T-helper 2 cell (primary cell): ENCODE measurements at regions not wholly inside any gene's neighbourhood (a gene's known extent, or its start where the extent isn't known, plus 50 kb on each side); places are given as distances from the start of the nearest gene placed in this dataset.

Source experiments
- DNase-seq, 5 experiments: peaks; one replicate each; pipeline versions ENCODE4 v3.0.0 to v3.0.0-alpha.2; 2012 to 2022

DNA sequence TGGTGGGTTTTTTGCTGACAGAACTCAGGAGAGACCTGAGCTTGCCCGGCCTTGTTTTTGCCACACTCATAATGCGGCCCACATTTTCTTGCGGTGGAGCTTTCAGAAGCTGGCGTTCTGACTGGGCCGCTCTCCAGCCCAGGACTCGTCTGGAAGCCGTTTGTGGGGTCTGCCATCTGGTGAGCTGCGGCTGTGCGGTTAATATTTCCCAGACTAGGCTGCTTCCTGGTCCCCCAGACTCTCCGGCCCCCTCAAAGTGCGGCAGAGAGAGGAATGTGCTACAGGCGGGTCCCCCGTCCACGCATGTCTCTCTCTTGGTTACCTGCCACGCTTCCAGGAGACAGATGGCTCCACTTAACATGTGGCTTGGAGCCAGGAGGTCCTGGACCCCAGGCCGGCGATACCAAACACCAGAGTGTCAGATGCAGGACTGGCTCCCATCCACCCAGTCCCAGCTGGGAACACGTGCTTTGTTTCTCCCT, 128.9 kb upstream of the PMEPA1 start:
- DNase-seq, result no peak

DNA sequence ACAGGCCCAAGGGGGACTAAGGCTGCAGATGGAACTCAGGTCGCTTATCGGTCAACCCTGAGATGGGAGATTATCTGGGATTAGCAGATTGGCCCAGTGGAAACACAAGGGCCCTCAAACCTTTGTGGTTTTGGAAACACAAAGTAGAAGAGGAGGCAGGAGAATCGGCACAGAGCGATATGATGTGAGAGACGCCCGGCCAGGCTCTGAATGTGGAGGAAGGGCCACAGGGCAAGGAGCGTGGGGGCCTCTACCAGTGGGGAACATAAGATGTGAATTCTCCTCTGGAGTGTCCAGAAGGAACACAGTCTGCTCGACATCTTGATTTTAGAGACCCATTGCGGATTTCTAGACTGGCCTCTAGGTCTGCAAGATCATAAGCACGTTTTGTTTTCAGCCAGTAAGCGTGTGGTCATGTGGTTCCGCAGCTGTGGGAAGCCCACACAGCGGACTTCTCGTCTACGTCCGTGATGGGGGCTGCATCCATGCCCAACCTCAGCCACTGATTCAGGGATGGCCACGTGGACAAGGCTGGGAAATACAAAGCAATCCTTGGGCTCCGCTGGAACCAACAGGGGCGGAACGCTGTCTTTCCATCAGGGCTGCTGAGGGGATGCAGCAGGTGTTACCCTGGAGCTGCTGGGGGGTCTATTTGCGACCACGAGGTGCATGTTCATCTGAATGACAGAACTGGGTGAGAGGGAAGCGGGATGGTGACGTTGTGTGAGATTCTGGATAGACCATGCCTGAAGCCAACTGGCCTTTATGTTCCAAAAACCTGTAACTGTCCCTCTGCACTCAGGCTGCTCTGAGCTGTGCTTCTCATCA, 127.6 kb upstream of the PMEPA1 start:
- no peak for DNase-seq

GRCh38 chr20:57835588-57836455, 126.0 kb upstream of the PMEPA1 start:
- DNase-seq, result no peak

DNA sequence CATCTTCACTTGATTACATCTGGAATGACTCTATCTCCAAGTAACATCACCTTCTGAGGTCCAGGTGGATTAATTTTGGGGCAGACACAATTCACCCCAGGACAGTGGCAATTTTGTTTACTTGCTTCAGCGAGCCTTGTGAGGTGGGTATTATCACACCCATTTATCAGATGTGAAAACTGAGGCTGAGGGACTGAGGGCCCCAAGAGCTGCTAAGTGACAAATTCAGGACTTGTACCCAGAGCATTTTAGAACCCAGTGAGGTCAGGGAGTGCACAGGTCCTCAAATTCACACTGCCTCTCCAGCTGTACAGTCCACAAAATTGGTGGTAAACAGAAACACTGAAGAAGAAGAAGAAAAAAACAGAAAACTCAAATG, 125.2 kb upstream of the PMEPA1 start:
- no peak for DNase-seq

DNA sequence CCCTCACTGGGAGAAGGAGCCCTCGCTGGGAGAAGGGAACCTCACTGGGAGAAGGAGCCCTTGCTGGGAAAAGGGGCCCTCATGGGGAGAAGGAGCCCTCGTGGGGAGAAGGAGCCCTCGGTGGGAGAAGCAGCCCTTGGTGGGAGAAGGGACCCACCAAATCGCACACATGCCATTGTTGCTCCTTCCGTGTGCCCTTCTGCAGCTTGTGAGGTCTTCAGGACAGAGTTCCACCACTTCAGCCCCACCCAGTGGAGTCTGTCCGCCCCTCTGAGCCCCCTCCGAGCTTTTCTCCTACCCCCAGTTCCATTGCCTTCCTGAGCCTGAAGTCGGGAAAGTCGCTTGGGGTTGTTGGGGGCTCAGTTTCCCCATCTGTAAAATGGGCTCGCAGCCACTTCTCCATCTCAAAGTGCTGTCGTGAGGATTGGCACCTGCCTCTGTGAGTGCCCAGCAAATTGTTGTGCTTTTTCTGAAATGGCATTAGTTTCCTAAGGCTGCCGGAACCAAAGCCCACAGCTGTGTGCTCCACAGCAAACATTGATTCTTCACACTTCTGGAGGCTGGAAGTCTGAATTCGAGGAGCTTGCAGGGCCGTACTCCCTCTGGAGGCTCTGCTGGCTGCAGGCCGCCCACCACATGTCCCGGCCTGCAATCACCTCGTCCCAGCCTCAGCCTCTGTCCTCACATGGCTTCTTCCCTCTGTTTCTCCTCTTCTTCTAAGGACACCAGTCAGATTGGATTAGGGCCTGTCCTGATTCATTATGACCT, 124.7 kb upstream of the PMEPA1 start:
- no peak for DNase-seq

- no peak for DNase-seq
These were observed 122.3 kb upstream of the PMEPA1 start for GRCh38 chr20:57831993-57832585.

DNA sequence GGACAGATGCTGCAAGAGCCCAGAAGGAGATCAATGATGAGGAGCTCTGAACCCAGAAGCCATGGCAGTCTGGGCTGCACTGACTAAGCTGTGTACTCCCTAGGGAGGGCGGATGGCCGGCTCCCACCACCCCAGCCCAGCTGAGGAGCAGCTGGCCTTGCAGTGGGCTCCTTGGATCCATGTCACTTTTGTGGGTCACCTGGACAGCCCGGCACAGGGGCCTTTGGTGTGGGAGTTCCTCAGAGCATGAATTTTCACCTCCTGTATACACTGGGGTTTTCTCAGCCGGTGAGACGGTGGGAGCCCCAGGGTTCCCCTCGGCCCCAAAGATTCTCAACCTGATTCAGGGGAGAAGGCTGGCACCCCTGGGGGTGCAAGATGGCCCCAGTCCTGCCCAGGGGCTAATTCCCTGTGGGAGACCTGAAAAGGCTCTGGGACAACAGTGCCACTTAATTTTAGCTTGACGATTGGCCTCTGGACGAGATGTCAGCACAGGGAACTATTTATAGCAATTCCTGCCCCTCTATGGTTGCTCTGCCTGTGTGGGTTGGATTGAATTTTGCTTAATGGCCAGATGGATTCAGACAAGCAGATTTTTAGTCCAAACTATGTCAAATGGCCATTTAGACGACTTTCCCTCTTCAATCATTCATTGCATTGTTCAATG, 121.6 kb upstream of the PMEPA1 start:
- DNase-seq, result no peak

DNA sequence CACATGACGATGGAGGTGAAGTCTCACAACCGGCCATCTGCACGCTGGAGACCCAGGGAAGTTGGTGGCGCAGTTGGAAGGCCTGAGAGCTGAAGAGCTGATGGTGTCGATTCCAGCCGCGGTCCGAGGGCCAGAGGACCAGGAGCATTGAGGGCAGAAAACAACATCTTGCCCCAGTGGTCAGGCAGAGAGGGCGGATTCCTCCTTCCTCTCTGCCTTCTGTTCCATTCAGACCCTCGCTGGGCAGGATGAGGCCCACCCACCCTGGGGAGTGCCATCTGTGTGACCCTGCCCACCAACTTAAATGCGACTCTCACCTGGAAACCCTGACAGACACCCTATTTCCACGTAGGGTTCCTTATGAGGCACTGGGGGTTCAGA, 120.7 kb upstream of the PMEPA1 start:
- no peak for DNase-seq

GRCh38 chr20:57829805-57830514, 120.1 kb upstream of the PMEPA1 start:
- DNase-seq, result no peak

DNA sequence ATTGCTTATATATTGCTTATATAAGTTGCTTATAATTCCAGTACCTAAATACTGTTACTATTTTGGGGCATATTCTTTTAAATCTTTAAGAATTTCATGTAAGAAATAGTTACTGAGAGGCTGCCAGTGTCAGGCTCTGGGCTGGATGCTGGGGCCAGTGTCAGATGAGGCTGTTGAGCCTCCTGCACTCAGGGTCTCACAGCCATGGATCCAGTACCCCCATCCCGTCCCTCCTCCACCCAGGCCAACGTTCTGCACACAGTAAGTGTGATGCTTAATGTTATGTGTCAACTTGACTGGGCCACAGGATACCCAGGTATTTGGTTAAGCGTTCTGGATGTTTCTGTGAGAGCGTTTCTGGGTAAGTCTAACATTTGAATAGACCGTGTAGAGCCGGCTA, 119.5 kb upstream of the PMEPA1 start:
- DNase-seq, result no peak

- no peak for DNase-seq
These were observed 118.9 kb upstream of the PMEPA1 start for GRCh38 chr20:57828696-57829095.

DNA sequence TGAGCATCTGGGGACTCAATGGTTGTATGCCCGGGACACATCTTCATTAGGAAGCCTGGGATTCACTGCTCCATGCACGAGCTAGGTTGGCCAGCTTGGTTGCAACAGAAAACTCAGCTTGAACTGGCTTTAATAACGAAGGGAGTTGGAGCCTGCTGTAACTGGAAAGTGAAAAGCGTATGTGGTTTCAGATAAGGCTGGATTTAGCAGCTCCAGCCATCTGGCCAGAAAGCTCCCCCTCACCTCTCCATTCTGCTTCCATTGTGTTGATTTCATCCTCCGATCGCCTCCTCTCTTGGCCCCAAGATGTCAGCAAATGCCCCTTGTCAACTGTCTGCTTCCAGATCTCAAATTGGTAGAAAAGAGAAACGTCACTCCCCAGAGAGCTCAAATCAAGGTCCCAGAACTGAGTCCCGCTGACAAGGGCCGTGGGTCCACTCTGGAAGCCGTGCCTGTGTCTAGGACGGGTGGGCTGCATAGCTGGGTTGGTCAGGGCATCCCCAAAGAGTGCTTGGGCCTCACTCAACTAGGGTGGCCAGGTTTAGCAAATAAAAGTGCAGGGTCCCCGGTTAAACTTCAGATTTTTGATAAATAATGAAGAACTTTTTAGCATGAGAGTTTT, 117.0 kb upstream of the PMEPA1 start:
- no peak for DNase-seq

- DNase-seq, result no peak
These were observed 115.1 kb upstream of the PMEPA1 start for GRCh38 chr20:57824909-57825308.

DNA sequence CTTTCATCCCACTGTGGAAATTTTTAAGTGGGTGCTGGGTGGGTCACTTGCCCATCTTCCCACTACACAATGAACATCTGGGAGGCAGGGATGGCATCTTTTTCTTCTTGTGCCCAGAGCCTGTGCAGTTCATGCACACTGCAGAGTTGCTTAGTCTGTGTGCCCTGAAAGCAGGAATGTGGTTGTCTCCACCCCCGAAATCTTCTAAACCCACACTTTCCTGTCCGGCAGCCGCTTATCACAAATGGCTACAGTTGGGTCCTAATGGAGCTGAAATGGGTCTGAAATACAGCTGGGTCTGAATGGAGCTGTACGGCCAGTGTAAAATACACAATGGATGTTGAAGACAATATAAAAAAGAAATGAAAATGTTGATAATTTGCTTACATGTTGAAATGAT, 112.1 kb upstream of the PMEPA1 start:
- no peak for DNase-seq

DNA sequence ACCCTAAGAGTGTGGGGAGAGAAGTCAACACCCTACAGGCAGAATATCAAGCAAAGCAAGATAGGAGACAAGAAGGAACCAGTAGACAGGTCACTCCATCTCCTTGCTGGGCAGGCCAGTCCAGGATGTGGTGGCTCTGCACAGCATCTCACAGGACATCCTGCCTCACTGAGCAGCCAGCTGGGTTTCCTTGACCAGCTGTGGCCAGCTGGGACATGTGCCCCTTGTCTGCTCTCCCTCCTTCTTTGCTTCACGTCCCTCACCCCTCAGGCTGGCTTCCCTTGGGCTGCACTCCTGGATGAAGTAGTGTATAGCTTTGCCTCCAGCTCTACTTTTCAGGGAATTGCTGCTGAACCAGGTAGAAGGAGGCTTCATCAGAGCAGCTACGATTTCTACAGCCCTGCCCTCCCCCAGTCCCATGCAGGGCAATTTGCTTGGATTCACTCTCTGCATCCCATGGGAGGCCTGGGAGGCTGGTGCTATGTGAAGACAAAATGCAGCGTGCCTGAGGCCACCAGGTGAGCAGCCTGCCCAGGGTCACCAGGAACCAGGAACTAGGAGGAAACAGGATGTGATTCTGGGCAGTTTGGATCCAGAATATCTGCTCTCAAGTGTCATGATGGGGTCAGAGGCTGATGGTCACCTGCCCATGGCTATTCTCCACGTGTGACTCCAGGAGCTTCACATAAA, 110.0 kb upstream of the PMEPA1 start:
- no peak for DNase-seq

DNA sequence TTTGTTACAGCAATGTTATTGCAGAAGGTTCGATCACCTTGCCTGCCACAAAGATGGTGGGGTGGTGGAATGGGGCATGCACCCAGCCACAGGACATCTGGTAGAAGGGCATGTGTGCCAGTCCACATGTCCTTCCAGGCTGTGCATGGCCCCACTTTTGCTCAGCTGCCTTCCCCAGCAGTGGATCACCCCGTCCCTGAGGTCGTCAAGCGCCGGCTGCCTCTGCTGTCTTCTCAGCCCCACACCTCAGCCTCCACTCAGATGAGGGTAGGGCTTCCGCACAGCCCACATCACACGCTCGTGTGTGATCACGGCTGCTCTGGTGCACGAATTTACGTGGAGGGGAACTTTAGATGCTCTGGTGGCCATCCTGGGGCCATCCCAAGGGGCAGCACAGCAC, 109.5 kb upstream of the PMEPA1 start:
- no peak for DNase-seq

- DNase-seq, result no peak
These were observed 108.8 kb upstream of the PMEPA1 start for GRCh38 chr20:57818418-57819181.

DNA sequence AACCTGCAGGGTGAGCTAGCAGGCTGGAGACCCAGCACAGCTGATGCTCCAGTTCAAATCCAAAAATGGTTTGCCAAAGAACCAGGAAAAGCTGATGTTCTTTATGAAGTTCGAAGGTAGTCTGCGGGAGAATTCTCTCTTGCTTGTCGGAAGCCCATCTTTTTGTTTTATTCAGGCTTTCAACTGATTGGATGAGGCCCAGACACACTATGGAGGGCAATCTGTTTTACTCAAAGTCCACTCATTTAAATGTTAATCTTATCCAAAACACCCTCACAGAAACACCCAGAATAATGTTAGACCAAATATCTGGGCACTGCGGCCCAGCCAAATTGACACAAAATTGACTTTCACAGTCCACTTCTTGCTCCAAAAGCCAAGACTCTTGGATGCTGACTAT, 105.6 kb upstream of the PMEPA1 start:
- DNase-seq, result no peak

DNA sequence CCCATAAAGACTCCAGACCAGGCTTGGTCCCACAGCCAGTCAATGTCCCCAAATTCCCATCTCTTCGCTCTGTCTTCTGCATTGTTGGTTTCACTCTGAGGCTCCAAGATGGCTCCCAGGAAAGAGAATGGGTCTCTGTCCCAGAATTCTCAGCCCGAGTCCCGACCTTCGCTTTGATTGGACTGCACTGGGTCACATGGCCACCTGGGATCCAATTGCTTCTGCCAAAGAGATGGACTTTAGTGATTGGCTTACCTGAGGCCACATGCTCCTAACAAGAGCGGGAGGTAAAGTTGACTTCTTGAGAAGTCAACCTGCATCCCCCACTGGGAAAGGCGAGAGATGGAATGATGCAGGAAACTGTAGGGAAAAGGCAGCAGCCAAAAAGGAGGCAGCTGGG, 104.7 kb upstream of the PMEPA1 start:
- DNase-seq, result no peak
